Activated B cell treated with CpG ODN at 0.5 μM for 24 hours (primary cell): ENCODE measurements at regions not wholly inside any gene's neighbourhood (a gene's known extent, or its start where the extent isn't known, plus 50 kb on each side); places are given as distances from the start of the nearest gene placed in this dataset.

Experiments used
- ATAC-seq: fragments of 200-7000 bp; cut with Tn5 transposase; one replicate; pipeline ENCODE4 v1.10.0; 2021; ENCODE audit warnings: low read depth, mild to moderate bottlenecking, moderate library complexity
- CTCF ChIA-PET: fragments of 350-600 bp; sonication (Branson Sonifier 250); formaldehyde crosslinking; loops from one replicate; lab custom pipeline; 2021; ENCODE audit warnings: antibody characterized with exemption; lab: Charles Lee
- POLR2A ChIA-PET: fragments of 350-600 bp; sonication (Branson Sonifier 250); formaldehyde crosslinking; loops from one replicate; lab custom pipeline; 2021; ENCODE audit warnings: antibody characterized with exemption; lab: Charles Lee
- DNase-seq: peaks from one replicate; pipeline ENCODE4 v3.0.0; 2022
- H3K27ac Mint-ChIP-seq: one replicate; pipeline ENCODE4 v1.8.0; 2020; ENCODE audit warnings: mixed read lengths
- H3K27me3 Mint-ChIP-seq: one replicate; pipeline ENCODE4 v1.8.0; 2021; ENCODE audit warnings: mixed read lengths
- H3K36me3 Mint-ChIP-seq: one replicate; pipeline ENCODE4 v1.8.0; 2021; ENCODE audit warnings: low read depth, mixed read lengths
- H3K4me1 Mint-ChIP-seq: one replicate; pipeline ENCODE4 v1.8.0; 2021; ENCODE audit warnings: mixed read lengths
- H3K4me3 Mint-ChIP-seq: one replicate; pipeline ENCODE4 v1.8.0; 2020; ENCODE audit warnings: mild to moderate bottlenecking, mixed read lengths
- H3K9me3 Mint-ChIP-seq: one replicate; pipeline ENCODE4 v1.8.0; 2020; ENCODE audit warnings: mixed read lengths
- intact Hi-C: fragments of 100-400 bp; cut with micrococcal nuclease; formaldehyde crosslinking; loops from one replicate; pipeline ENCODE4 v1.15.1; 2024
- TF ChIP-seq, protein P1 (sequence below): fragments of 200-600 bp; IDR thresholded peaks from one replicate; pipeline ENCODE4 v1.8.0; 2022; ENCODE audit warnings: antibody characterized with exemption, mild to moderate bottlenecking

GRCh38 chr13:107065036-107065435 is 497.1 kb upstream of the ARGLU1 start:
- Mint-ChIP-seq H3K4me1 (no peaks in the 10 kb centered on the region), H3K4me3 (no peak overlapping the region), H3K27ac (no peak overlapping the region), H3K36me3 (no peaks in the 10 kb centered on the region), H3K27me3 (no peaks in the 10 kb centered on the region), H3K9me3 (peaks cover 4% of the 10 kb centered on the region)
- ChIA-PET CTCF (no interaction called here), POLR2A (no interaction called here)
- TF ChIP-seq, protein P1, sequence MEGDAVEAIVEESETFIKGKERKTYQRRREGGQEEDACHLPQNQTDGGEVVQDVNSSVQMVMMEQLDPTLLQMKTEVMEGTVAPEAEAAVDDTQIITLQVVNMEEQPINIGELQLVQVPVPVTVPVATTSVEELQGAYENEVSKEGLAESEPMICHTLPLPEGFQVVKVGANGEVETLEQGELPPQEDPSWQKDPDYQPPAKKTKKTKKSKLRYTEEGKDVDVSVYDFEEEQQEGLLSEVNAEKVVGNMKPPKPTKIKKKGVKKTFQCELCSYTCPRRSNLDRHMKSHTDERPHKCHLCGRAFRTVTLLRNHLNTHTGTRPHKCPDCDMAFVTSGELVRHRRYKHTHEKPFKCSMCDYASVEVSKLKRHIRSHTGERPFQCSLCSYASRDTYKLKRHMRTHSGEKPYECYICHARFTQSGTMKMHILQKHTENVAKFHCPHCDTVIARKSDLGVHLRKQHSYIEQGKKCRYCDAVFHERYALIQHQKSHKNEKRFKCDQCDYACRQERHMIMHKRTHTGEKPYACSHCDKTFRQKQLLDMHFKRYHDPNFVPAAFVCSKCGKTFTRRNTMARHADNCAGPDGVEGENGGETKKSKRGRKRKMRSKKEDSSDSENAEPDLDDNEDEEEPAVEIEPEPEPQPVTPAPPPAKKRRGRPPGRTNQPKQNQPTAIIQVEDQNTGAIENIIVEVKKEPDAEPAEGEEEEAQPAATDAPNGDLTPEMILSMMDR: no peak
- DNase-seq (no peak), ATAC-seq (no peak)
- intact Hi-C loops: no loop called here

DNA sequence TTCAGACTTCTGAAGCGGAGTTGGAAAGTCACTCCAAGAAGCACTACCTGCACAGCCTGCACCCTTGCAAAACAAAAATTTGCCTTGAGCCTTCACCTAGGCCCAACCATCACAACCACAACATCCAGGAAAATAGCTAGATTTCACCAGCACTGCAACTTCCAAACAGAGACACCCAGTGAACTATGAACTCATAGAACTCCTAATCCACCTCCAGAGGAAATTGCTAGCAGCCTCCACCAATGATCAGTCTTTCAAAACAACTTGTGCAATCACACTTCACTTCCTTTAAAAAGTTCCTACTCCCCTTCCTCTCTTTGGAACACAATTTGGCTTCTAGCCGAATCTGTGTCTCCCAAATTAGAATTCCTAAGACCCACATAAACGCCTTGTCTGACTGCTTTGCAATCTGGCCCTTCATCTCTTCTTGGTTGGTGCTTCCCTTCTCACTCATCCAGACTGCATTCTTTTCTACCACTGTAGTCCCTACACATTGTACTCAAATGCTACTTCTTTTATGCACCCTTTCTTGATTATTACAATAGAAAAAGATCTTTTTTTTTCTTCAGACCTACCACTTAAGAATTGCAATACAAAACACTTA is 489.2 kb upstream of the ARGLU1 start:
- Mint-ChIP-seq H3K36me3 (no peaks in the 10 kb centered on the region), H3K4me3 (no peak overlapping the region), H3K27me3 (no peaks in the 10 kb centered on the region), H3K27ac (no peak overlapping the region), H3K4me1 (no peaks in the 10 kb centered on the region), H3K9me3 (no peaks in the 10 kb centered on the region)
- DNase-seq (no peak), ATAC-seq (no peak)
- TF ChIP-seq, protein P1: no peak
- ChIA-PET CTCF (no interaction called here), POLR2A (no interaction called here)
- intact Hi-C loops: no loop called here

GRCh38 chr13:107043021-107043956 is 475.4 kb upstream of the ARGLU1 start:
- DNase-seq (no peak), ATAC-seq (no peak)
- Mint-ChIP-seq H3K9me3 (no peaks in the 10 kb centered on the region), H3K27me3 (no peaks in the 10 kb centered on the region), H3K4me1 (no peaks in the 10 kb centered on the region), H3K36me3 (no peaks in the 10 kb centered on the region), H3K4me3 (no peak overlapping the region), H3K27ac (no peak overlapping the region)
- TF ChIP-seq, protein P1: no peak
- ChIA-PET POLR2A (no interaction called here), CTCF (no interaction called here)
- intact Hi-C loops: no loop called here

- CTCF ChIA-PET: no interaction called here
- POLR2A ChIA-PET: no interaction called here
- no peaks in the 10 kb centered on the region for H3K4me1 Mint-ChIP-seq
These were observed 467.8 kb upstream of the ARGLU1 start for GRCh38 chr13:107035778-107036177.

GRCh38 chr13:107035186-107035585 is 467.2 kb upstream of the ARGLU1 start:
- Mint-ChIP-seq H3K36me3 (no peaks in the 10 kb centered on the region), H3K27ac (no peak overlapping the region), H3K9me3 (no peaks in the 10 kb centered on the region), H3K4me3 (no peak overlapping the region), H3K4me1 (no peaks in the 10 kb centered on the region), H3K27me3 (no peaks in the 10 kb centered on the region)
- ChIA-PET CTCF (no interaction called here), POLR2A (no interaction called here)
- intact Hi-C loops: no loop called here
- DNase-seq: no peak
- no peak for ATAC-seq
- TF ChIP-seq, protein P1: no peak

More at GRCh38 chr13:107035778-107036177, 467.8 kb upstream of the ARGLU1 start:
- Mint-ChIP-seq H3K4me3 (no peak overlapping the region), H3K9me3 (no peaks in the 10 kb centered on the region), H3K36me3 (no peaks in the 10 kb centered on the region), H3K27me3 (no peaks in the 10 kb centered on the region), H3K27ac (no peak overlapping the region)
- intact Hi-C loops: no loop called here
- DNase-seq (no peak), ATAC-seq (no peak)
- TF ChIP-seq, protein P1: no peak
